NCI-H1694 (cell line): ENCODE measurements at regions not wholly inside any gene's neighbourhood (a gene's known extent, or its start where the extent isn't known, plus 50 kb on each side); places are given as distances from the start of the nearest gene placed in this dataset.
A peak's percentile ranks its signal among the peaks of the same experiment; 100 is the strongest.

Experiments
- DNase-seq: peaks from one replicate; lab custom pipeline; 2025; lab: John Stamatoyannopoulos, UW

DNA sequence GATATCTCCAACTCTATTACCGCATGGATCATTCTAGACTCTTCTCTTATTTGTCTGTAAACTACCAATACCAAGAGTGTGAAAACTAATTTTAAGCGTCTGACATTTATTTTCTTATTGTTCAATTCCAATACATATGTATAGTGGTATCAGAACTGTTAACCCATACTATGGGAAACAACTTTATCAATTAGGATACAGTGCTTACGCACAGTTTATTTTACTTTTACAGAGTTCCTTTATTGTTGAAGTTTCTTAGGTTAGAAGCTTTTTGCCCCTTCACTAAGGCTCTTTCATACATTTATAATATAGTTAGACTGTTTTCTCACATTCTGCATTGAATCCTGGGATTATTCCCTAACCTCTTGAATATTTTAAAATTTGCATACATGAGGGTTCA lies 198.8 kb upstream of the RGPD4 start:
- DNase-seq: no peak

DNA sequence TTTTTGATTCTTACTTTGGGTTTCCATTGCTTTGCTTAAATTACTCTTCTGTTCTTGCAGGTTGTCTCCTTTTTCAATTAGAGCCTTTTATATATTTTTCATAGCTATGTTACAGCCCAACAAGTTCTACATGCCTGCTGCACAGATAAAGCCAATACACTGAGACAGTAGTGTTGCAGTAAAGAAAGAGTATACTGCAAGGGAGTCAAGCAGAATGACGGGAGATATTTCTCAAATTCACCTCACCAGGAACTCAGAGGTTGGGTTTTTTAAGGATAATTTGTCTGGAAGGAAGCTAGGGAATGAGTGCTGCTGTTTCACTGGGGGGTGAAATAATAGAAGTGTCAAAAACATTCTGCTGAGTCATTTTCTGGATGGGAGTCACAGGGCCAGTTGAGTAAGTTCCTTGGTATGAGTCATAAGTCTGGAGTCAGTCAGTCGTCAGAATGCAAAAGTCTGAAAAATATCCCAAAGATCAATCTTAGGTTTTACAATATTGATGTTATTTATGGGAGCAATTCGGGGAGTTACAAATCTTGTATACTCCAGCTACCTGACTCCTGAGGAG lies 193.0 kb upstream of the RGPD4 start:
- DNase-seq: no peak

DNA sequence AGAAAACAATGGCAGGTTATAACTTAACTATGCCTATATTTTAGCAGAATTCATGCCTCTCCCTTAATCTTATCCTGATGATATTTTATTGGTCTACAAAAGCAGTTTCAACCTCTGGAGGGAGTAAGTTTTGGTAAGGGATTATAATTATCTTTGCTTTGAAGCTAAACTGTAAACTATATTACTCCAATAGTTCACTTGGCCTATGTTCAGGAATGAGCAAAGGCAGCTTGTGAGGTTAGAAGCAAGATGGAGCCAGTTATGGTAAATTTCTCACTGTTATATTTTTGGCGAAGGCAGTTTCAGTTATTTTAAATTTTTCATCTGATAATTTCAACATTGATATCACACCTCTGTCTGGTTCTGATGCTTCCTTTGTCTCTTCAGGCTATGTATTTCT lies 192.5 kb upstream of the RGPD4 start:
- no peak for DNase-seq

DNA sequence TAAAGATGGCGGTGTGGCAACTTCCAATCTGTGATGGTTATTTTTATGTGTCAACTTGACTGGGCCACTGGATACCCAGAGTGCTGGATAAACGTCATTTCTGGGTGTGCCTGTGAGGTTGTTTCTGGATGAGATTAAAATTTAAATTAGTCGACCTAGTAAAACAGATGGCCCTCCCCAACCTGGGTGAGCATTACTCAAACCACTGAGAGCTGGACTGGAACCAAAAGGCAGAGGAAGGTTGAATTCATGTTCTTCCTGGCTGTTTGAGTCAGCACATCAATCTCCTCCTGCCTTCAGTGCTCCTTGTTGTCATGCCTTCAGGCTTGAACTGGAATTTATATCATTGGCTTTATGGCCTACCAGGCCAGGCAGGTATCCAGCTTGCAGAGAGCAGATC lies 190.8 kb upstream of the RGPD4 start:
- no peak for DNase-seq

DNA sequence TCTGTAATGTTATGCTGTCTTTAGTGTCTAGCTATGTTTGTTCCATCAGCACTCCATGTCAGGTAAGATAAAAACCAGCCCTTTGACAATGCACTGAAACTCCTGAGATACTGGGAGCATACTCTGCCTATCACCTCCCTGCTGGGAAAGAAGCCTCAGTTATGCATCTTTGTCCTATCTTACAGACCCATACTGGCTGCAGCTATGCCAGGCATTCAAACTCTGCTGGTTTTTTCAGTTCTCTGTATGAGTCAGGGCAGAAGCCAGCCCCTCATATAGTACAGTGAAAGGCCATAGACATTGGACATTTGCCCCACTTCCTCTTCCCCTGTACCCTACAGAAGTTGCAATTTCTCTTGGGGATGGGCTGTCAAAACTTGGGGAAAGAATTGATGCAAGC lies 181.1 kb upstream of the RGPD4 start:
- DNase-seq: no peak

DNA sequence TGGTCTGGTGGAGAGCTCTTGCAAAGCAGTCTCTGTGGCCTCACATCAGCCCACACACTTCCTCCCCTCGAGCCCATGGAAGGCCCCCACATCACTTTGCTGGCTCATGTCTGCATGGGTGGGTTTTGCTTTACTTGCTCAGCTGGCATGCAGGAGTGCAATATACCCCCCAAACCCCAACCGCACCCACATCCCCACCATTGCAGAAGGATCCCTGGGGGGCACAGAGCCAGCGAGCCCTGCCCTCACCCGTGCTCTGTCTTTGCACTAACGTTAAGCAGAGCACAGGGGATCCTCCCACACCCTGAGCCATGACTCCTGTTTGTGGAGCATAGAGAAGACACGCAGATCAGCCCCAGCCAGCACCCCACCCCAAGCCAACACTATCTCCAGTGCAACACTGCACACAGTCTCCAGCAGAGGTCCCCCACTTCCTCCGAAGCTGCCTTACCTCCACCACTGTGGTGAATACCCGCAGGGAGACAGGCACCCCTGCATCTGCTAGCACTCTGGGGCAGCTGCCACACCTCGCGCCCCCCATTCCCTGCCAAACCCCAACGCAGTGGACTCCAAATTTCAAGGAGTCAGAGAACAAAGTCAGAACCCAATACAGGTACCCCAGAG lies 177.8 kb upstream of the RGPD4 start:
- DNase-seq: no peak

DNA sequence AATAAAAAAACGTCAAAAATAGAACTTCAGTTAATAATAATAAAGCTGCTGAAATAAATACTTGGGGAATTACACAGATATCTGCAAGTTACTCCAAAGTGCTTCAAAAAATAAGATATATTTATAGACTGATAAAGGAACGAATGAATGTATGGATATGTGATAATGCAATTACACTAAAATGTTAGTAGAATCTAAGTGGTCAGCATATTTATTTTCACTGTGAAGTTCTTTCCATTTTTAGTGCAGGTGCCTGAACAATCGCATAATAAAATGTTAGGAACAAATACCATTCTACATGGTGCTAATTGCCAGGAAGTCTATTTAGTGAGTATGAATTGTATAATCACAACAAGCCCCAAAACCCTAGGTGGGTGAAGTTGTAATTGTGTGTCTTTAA lies 169.6 kb upstream of the RGPD4 start:
- DNase-seq: no peak

DNA sequence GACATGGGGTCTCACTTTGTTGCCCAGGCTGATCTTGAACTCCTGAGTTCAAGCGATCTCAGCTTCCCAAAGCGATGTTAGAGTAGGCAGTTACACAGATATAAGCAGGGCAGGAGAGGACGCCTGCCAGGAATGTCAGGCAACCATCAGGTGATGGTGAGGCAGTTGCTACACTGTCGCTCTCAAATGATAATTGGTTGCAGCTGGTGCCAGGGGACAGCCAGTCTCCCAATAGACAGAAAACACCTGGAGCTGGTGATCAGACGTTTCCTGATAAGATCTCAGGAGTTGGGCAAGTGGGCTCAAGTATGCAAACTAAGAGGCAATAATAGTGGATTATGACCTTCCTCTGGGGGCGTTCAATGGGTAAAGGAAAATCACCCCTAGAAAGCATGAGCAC lies 163.1 kb upstream of the RGPD4 start:
- DNase-seq: no peak

DNA sequence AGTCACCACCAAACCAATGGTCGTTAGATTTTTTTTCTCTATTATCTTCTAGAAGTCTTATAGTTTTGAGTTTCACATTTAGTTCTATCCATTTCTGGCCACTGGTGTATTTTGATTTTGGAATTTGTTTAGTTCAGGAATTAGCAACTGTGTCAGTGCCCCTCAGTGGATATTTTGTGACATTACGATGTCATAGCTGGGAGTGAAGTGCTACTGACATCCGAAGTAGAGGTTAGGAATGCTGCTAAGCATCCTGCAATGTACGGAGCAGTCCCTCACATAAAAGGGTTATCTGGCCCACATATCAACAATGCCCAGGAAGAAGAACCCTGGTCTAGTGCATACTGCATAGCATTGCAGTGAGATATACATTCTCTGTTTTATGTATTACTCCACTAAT lies 157.4 kb upstream of the RGPD4 start:
- DNase-seq: peak; percentile 30

DNA sequence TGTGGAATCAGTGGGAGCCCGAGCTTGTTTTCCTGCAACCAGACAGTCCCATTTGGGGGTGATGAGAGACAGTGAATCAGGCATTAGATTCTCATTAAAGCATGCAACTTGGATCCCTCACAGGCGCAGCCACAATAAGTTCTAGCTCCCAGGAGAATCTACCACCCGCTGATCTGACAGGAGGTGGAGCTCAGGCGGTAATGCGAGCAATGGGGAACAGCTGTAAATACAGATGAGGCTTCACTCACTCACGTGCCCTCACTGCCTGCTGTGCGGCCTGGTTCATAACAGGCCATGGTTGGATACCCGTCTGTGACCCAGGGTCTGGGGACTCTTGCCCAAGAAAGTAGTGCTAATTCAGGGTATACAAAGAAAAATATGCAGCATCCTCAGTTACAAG lies 144.8 kb upstream of the RGPD4 start:
- no peak for DNase-seq

DNA sequence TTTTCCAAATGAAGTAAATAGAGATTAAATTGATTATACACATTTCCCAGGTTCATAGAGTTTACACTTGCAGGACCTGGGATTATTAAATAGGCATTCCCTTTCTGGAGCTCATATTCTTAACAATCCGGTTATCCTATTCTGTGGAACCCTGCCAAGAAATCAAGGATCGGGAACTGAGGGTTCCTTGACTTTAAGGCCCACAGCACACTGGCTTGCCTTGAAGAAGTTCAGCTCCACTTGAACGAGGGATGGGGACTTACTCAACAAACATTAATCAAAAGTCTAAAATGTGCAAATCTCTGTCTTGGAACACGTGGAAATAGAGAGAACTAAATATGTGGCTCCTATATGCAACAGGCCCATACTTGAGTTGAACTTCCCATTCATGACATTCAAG lies 142.3 kb upstream of the RGPD4 start:
- no peak for DNase-seq

DNA sequence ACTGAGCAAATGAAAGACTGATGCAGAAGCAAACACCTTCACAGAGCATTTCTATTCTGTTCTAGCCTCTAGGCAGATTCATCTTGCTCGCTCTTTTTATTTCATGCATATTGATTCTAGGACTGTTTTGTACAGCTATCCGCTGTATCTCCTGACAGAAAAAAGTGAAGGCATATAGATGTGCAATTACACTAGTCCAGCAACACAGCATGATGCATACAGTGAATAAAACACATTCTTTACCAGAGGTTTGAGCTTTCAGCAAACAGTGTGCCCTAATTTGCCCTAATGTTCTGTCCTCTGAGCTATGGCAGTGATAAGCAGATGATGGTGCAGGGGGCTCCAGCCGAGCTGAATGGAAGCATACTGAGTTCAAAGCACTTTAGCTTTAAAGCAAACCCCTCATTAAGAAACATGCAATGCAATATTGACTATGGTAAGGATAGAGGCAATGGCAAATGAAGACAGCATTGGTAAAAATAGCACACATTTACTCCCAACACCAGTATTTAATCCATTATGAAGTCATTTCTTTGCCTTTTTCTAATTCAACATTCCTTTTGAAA lies 141.2 kb upstream of the RGPD4 start:
- no peak for DNase-seq

DNA sequence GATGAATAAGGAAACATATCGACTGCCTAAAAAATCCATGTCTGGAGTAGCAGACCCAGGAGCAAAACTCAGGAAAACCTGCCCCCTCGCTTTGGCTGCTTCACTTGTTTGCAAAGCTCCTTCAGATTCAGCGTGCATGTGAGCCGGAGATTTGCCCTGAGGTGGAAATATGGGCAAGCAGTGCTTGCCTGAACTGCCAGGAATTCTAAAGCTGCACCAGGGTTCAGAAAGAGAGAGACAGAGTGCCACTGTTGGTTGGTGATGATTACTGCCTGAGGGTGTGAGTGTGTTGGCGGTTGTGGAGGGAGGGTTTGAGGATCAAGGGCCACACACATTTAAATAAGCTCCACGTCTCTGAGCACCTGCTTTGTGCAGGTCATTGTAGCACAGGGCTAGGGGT lies 139.6 kb upstream of the RGPD4 start:
- DNase-seq: no peak

DNA sequence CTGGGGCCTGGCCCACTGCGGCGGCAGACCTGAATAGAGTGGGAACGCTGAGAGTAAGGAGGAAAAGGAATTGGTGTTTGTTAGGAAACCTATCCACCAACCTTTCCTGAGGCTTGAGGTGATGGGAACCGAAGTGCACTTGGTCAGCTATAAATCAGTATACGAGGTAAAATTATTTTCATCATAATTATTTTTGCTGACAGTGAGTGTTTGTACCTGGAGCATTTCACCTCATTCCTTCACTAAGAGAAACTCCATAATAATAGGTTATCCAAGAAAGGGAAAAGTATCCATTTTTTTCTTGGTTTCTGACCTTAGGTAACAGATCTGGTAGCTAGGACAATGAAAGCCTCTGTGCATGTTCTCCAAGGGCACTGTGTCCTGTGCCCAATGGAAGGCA lies 138.6 kb upstream of the RGPD4 start:
- no peak for DNase-seq

DNA sequence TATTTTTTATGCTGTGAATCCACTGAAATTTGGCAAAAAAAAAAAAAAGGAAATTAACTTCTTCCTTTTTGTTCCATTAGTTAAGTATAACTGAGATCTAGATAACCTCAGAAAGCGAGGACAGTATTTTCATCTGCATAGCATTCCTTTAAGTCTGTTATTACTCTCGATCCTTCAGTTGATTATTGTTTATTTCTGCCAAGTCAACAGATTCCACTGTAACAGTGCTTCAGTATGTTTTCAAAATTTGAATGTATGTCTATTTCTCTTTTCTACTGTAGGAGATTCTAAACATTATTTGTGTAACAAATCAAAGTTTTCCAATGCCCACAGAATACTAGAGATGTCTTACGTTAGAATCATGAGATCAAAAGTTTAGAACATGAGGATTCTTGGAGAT lies 133.1 kb upstream of the RGPD4 start:
- no peak for DNase-seq

DNA sequence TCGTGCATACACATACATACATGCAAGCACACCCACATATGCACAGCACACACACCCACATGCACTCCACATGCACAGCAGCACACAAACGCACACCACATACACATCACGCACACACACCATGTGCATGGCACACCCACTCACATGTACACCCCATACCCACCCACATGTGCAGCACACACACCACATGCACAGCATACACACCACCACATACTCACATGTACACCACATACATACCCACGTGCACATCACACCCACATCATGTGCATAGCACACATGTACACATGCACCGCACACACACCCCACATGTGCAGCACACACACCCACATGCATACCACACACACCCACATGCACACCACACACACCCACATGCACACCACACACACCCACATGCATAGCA lies 132.0 kb upstream of the RGPD4 start:
- no peak for DNase-seq

DNA sequence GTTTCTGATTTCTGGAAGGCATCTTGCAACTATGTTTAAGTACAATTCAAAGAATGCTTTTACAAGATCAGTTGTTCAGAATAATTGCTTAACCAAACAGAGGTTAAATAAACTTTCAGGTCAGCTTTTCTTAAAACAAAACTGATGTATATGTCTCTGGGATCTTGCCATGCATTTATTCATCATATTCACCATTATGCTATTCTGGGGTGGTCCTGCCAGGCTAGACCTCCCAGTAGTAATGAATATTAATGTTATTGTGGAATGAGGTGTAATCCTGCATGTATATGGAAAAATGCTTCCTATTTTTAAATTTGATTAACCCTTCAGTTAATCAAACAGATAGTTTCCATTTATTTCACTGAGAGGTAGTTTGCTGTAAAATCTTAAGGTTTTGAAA lies 129.3 kb upstream of the RGPD4 start:
- no peak for DNase-seq

DNA sequence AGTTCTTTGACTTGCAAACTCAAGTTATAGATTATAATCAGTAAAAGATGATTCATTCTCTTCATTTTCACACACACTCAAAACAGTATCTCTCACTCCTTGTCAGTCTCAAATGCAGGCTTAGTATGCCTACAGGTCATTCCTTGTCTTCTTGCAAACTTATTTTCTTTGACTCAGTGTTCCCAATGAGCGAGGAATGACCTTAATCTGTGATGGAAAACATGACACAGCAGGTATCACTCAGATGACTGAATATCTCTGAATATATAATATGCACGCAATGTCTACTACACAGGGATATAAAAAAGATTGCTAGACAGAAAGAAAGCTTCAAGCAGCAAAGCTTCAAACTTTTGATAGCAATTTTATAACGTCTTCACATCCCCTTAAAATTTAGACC lies 127.8 kb upstream of the RGPD4 start:
- DNase-seq: no peak

DNA sequence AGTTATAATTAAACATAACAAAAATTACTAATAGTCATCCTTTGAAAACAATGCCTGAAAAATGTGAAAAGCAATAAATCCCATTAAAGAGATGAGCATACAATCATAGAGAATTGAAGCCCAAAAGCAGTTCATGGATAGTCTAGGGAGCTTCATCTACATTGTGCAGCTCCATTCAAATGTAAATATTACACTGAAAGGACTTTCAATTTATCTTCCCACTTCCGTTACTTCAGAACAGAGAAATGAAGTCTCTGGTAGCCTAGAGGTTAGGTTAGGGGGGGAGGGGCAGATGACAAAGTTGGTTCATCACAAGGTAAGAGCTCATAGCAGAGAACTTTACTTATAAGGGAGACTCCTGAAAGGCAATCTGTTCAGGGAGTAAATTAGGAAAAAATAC lies 126.6 kb upstream of the RGPD4 start:
- DNase-seq: no peak

DNA sequence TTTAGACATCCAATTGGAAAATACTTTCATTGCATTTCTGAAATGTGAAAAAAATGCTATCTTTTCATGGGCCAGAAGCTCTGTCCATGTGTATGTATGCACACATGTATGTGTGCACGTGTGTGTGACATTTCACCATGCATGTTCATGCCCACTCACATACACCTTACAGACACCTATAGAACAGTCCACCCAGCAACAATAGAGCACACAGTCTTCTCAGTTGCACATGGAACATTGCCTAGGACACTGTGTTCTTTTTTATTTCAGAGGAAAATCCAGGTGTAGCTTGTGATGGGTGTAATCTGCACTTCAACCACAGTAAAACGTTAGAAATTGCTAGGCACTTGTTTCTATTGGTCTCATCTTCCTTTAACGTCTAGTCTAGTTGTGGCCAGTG lies 114.8 kb upstream of the RGPD4 start:
- no peak for DNase-seq

DNA sequence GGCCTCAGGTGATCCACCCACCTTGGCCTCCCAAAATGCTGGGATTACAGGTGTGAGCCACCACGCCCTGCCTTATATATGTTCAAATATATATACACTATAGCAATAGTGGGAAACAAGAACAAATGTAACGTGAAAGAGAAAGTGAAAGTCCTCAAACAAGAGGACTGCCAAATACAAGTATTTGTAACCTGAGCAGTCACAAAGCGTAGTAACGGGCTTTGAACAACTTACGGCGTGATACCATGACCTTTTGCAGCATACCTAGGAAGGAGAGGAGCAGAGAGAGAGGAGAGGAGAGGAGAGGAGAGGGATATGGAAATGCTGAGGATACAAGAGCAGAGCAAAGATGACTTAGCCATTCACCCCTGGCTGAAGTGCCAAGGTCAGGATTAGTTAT lies 113.8 kb upstream of the RGPD4 start:
- DNase-seq: no peak

DNA sequence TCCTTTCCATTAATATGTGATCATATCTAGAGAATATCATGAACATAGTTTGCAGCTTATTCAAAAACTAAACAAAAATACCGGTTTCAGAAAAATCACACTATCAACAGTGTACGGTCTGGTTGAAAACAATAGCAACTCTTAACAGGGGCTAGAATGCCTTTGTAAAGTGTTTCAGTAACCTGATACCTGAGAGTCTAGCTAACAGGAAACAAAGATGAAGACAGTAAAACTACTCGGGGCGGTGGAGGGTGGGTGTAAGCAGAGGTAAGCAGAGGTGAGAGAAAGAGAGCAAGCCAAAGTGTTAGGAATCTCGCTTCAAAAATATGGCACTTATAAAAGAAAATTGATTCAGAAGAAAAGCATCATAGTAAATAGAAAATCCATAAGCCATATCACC lies 109.0 kb upstream of the RGPD4 start:
- no peak for DNase-seq

DNA sequence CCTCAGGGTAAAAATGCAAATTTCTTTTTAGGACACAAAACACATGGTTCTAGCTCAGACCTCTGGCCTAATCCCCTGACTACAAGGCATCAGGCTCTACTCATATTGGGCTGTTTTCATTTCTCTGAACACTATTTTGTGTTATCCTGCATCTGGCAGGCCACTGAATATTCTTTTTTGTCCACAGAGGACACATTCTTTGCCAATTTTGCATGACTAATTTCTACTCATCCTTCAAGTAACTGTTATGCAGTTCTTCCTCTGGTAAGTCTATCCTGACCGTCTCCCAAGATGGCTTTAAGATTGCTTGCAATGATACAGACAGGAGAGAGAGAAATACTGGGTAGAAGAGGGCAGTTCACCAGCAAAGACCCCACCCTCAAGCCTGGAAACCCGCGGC lies 107.6 kb upstream of the RGPD4 start:
- no peak for DNase-seq

DNA sequence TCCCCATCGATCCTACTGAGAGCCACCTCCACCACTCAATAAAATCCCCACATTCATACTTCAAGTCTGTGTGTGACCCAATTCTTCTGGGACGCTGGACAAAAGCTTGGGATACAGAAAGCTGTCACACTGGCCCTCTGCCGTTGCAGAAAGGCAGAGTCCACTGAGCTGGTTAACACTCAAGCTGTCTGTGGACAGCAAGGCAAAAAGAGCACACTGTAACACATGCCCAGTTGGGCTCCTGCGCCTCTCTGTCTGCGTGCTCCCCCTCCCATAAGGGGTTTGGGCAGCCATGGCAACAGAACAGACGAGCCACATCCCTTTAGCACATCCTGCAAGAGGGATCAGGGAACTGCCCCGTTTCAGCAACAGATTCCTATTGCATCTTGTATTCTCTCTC lies 106.9 kb upstream of the RGPD4 start:
- DNase-seq: no peak
